Activated CD4-positive, alpha-beta T cell treated with anti-CD3 and anti-CD28 coated beads, Interleukin-2, amount 50 U/mL, for 16 hours (primary cell): ENCODE measurements at regions not wholly inside any gene's neighbourhood (a gene's known extent, or its start where the extent isn't known, plus 50 kb on each side); places are given as distances from the start of the nearest gene placed in this dataset.

ENCODE experiments used
- DNase-seq: peaks from one replicate; pipeline ENCODE4 v3.0.0-alpha.2; 2020

GRCh38 chr11:119904531-119905035, 175.6 kb upstream of the NECTIN1 start:
- DNase-seq = no peak

DNA sequence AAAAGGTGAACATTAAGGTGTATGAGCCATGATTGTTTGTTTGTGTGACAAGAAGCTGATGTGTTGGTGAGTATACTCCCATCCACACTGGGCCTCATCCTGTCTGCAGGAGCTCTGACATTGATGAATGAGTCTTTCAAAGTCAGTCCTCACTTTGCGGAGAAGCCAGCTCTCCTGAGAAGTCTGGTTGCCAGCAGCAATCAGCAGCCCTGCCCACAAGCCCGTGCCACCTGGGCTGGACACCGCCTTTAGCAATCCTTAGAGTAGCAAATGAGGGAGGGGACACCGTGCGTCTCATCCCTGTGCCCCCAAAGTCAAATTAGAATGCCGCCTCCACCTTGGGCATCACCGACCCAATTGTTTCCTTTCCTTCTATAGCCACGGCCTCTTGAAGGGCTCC, 174.8 kb upstream of the NECTIN1 start:
- DNase-seq = no peak

- no peak for DNase-seq
Measured at GRCh38 chr11:119903389-119903788, 174.4 kb upstream of the NECTIN1 start.

- no peak for DNase-seq
Measured at GRCh38 chr11:119902656-119903231, 173.7 kb upstream of the NECTIN1 start.

GRCh38 chr11:119901657-119902577, 172.9 kb upstream of the NECTIN1 start:
- no peak for DNase-seq

DNA sequence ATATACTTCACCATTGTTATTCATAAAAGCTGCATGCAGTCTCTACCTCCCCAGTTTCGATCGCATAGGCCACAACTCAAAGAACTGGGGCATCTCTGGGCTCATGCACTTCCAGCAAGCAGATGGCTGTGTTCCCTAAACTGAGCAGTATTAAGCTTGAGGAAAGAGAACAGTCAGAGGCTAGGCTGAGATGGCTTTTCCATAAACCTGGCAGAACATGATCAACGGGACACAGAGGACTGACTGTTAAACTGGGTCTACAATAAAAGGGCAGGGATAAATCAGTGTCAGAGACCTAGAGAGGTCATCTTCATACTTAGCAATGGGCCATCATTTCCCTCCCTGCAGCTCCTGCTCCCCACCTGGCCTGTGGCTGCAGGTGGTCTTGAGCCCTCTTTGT, 171.0 kb upstream of the NECTIN1 start:
- DNase-seq = no peak

DNA sequence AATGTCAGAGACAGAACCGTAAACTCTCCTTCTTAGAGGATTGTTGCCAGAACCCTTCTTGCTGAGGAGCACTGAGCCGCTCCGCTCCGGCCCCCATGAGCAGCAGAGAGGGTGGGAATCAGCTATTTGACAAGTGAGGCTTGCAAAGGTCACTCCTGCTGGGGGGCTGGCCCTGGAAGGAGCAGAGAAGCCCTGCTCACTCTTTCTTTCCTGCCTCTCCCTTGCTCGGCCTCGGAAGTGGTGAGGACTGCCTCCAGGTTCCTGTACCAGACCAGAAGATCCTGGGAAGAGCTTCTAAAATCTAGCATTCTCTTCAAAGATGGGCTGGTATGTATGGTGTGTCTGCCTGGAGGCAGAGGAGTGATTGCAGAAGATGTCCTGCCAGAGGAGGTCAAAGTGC, 168.6 kb upstream of the NECTIN1 start:
- no peak for DNase-seq

DNA sequence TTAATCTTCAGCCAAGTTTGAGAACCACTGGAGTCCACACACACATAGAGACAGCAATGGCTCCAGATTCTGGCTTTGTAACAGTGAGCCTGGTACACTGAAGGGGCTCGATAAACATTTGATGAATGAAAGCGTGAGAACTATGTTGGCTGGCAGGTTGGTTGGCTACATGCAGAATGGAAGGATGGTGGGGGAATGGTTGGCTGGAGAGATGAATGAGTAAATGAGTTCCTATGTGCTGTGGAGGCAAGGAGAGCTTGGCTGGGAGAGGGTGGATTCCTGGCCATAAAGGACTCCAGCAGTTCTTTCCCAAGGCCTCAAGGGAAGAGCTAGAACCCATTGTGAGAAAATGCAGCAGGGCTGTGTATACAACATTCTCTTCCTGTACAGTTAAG, 168.0 kb upstream of the NECTIN1 start:
- no peak for DNase-seq

GRCh38 chr11:119896387-119897045, 167.5 kb upstream of the NECTIN1 start:
- no peak for DNase-seq

- no peak for DNase-seq
Measured at GRCh38 chr11:119895981-119896380, 167.0 kb upstream of the NECTIN1 start.

DNA sequence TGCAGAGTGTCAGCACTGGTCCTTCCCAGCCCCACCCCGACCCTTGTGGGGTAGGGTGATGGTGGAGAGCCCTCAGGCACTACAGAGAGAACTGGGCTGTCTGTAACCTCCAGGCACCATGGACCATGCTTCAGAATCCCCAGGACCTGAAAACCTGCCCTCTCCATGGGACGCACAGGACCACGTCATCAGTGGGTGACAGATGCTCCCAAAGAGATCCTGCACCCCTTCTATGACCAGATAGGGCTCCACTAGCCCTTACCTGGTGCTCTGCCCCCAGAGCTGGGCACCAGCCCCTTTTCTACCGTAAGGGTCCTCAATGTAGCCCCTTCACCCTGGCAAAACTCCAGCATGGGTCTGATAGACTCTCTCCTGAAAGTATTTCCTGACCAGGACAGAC, 165.9 kb upstream of the NECTIN1 start:
- DNase-seq = no peak

GRCh38 chr11:119892311-119892808, 163.4 kb upstream of the NECTIN1 start:
- DNase-seq = no peak

DNA sequence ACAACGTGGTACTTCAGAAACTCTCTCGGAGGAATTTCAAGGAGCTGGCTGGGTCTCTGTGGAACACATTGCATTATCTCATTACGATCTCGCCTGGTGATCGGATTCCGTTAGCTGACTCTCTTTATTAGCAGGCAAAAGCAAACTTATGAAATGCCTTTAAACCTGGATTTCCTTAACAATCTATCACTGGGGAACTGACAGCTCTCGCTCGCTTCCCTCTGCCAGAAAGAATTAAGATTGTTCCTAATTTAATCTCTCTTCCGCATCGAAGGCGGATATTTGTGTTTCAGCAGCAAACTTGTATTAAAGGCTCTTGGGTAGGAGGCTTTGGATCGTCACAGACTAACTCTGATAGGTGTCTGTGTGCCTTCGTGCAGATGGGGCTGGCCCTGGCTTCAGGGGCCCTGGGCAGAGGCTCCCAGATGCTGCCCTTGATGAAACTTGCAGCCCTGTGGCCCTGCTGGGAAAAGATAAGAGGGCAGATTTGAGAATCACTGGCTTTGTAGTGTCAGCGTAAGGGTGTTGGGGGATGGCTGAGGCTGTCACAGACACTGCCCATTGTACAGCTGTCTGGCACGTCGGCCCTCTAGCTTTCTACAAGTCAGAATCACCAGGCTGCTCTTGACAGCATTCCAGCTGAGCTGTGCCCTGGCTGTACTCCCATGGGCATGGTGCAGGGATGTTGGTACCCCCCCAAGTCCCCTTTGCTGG, 162.2 kb upstream of the NECTIN1 start:
- no peak for DNase-seq

DNA sequence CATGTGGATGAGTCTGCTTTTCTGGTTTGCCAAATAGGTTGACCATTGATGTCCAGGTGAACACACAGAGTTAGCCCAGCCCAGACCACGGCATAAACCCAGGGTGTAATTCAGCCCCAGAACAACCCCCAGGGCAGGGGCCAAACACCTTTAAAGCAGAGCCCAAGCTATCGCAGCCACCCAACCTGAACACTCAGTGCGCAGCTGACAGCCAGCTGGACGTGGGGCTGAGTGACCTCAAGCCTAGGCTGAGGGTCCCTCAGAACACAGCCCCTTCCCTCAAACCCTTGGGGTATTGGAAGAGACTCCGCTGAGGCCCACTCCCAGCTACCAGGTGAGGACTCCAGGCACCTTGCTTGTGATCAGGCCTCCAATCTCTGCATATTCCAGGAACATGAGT, 161.5 kb upstream of the NECTIN1 start:
- no peak for DNase-seq

- no peak for DNase-seq
Measured at GRCh38 chr11:119889728-119890280, 160.8 kb upstream of the NECTIN1 start.

DNA sequence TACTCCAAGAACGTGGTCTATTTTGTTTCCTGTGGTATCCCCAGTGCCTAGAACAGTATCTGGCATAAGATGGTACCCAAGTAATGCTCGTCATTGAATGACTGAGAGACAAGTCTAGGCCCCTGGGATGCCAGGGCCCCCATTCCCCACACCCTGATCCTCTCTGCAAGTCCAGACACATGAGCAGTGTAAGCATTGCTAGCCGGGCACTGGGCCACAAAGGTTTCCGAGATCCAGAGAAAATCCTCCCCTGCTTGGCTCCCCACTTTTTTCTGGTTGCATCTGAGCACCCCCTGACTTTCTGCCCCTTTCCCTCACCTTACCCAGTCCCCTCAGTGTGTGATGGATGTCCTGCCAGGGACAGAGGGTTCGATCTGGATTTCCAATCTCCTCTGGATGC, 160.1 kb upstream of the NECTIN1 start:
- no peak for DNase-seq

GRCh38 chr11:119888119-119888518, 159.1 kb upstream of the NECTIN1 start:
- no peak for DNase-seq

GRCh38 chr11:119886667-119887230, 157.7 kb upstream of the NECTIN1 start:
- no peak for DNase-seq

GRCh38 chr11:119885861-119886567, 157.0 kb upstream of the NECTIN1 start:
- DNase-seq = no peak

DNA sequence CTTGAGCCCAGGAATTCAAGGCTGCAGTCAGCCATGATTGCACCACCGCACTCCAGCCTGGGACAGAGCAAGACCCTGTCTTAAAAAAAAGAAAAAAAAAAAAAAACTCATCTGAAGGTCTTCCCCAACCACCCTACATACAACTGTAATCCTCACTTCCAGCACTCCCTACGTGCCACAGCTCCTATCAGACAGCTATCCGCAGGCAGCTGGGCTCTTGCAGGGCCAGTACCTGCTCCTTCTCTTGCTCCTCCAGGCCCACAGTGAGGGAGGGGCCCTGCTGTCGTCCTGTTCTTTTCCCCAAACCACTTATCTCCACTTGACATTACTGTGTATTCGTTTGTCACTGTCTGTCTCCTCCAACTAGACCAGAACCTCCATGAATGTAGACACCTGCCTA, 156.1 kb upstream of the NECTIN1 start:
- no peak for DNase-seq

DNA sequence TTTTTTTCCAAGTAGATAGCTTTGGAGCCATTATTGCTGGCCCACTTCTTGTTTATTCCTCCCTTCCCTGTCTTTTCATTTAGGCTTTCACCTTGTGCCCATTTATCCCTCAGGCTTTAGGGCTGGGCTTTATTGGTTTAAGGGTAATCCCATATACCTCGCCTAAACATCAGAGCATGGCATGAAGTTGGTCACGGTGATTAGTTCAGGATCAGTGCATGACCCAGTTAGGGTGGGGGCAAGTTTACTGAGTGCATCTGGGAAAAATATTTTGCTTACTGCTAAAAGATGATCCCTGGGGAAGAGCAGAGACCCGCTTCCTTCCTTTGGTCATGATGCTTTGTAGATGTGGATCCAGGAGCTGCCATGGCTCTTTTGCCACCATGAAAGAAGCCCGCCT, 153.3 kb upstream of the NECTIN1 start:
- no peak for DNase-seq

GRCh38 chr11:119880873-119881272, 151.9 kb upstream of the NECTIN1 start:
- DNase-seq = no peak
